Peyer's patch (tissue), 4 donors: ENCODE measurements at regions not wholly inside any gene's neighbourhood (a gene's known extent, or its start where the extent isn't known, plus 50 kb on each side); places are given as distances from the start of the nearest gene placed in this dataset.

Experiments
- POLR2A ChIP-seq, 2 donors: fragments of 450-650 bp; IDR thresholded peaks; one replicate each; pipeline ENCODE4 v1.5.1; 2017; ENCODE audit warnings: antibody characterized with exemption in 2 of 2, mild to moderate bottlenecking in 2 of 2, moderate library complexity in 2 of 2
- TF ChIP-seq, protein P1 (sequence below), 6 experiments: fragments of 450-650 bp in 4 of 6; fragments of 200-600 bp in 2 of 6; sonication (generic) in 1 of 6; IDR thresholded peaks; one replicate each; pipeline ENCODE4 v1.5.1; 2017 to 2019; ENCODE audit warnings: antibody characterized with exemption in 6 of 6, mild to moderate bottlenecking in 3 of 6, moderate library complexity in 1 of 6

DNA sequence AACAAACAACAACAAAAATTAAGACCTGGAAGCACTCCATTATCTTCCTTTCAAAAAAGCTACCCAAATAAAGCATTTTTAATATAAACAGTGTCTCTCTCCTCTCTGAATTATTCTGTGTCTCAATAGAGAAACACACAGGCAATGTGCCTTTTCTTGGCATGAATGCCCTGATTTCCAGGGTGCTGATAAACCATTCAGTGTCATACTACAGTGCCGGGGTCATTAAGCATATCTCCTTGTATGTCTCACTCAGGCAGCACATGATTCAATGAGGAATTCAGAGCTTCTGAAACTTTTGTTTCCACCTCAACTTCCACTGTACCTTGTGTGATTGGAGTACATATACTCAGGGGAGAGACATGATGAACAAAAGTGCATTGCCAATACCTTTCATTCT is 294.0 kb upstream of the SLC24A2 start:
- TF ChIP-seq, protein P1, sequence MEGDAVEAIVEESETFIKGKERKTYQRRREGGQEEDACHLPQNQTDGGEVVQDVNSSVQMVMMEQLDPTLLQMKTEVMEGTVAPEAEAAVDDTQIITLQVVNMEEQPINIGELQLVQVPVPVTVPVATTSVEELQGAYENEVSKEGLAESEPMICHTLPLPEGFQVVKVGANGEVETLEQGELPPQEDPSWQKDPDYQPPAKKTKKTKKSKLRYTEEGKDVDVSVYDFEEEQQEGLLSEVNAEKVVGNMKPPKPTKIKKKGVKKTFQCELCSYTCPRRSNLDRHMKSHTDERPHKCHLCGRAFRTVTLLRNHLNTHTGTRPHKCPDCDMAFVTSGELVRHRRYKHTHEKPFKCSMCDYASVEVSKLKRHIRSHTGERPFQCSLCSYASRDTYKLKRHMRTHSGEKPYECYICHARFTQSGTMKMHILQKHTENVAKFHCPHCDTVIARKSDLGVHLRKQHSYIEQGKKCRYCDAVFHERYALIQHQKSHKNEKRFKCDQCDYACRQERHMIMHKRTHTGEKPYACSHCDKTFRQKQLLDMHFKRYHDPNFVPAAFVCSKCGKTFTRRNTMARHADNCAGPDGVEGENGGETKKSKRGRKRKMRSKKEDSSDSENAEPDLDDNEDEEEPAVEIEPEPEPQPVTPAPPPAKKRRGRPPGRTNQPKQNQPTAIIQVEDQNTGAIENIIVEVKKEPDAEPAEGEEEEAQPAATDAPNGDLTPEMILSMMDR (IDR thresholded peaks at IDR 0.05), result no peak
- no peak for TF ChIP-seq POLR2A (IDR thresholded peaks at IDR 0.05)
